HTR-8/SVneo (cell line): ENCODE measurements at regions not wholly inside any gene's neighbourhood (a gene's known extent, or its start where the extent isn't known, plus 50 kb on each side); places are given as distances from the start of the nearest gene placed in this dataset.
A peak's percentile ranks its signal among the peaks of the same experiment; 100 is the strongest.
"Not testable (repeated sequence)": the region's sequence is repeated elsewhere in the genome, so short reads cannot be mapped to it uniquely, and the experiment has no call there.

Source experiments
- DNase-seq: peaks from one replicate; pipeline ENCODE4 v3.0.0; 2011; ENCODE audit warnings: low spot score, mixed read lengths; ENCODE audit not compliant: insufficient read length
- FAIRE-seq: peaks from 2 replicates; lab custom pipeline; 2011; peaks lifted over from hg19 to GRCh38; lab: Jason Lieb, UNC

DNA sequence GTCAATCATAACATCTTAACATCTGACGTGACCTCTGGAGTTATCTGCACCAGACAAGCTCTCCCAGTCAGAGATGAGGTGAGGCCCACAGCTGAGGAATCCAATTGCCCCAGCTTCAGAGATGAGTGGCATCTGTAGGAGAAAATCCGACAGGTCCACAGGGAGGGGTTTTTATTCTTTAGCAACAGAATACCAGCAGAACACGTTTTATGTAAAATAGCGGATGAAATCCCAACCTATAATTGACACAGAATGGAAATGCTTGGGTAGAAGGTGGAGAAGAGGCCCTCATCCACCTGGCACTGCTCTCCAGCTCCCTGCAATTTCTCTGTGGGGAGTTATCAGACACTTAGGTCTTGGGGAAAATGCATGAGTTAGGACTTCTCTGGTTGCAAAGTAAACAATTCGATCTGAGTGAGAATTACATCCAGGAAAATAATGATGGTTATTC, 144.2 kb upstream of the NRP1 start:
- FAIRE-seq, result no peak
- no peak for DNase-seq

DNA sequence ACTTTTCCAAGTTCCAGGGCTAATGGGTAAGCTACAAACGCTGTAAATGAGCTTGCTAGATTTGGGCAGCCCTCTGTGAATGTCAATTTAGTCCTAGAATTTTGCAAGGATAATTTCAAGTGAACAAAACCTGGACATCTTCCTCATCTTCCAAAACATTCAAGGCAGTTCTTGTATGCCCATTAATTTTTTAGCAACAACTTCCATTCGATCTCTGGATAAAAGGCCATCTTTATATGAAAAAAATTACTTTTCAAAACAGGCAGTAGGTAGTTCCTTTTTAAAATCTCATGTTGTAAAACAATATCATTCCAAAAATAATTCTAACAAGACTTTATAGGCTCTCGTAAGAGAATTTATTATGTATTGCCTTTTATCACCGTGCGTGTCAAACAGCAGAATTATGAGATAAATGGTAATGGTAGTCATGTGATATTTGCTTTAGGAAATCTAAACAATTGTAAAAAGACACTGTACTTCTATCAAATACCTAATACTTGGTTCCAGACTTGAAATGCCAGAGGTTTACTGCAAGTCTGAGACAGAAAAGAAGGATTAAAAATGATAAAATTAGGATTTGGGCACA, 143.7 kb upstream of the NRP1 start:
- DNase-seq (no peak), FAIRE-seq (no peak)

DNA sequence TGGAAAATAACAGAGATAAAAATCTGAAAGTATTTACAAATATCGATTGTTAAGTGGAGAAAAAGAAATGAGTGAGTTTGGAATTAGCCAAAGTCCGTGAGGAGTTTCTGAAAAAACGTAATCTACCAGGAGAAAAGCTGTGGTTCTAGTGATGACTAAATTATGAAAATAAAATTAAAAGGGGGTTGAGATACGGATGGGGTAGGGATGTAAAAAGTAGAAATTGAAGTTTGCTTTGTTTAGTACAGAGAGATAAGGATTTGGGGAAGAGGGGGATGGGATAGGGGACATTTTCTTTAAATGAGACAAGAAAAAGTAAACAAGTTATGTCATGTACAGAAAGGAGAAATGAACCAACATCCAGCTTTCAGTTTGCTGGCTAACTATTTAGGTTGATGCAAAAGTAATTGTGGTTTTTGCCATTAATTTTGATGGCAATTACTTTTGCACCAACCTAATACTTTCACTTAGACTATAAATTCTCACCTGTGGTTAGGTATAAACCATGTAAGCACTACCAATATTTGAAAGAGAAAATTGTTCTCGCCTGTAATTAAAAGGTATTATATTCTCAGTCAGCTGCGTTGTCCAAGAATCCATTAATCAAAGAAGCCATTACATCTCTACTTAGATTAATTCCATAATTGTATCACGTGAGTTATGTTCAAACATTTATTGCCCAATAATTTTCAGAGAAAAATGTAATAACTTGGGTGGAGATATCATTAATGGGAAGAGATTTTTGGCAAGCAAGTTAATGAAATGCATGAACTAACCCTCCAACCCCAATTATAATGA, 143.0 kb upstream of the NRP1 start:
- DNase-seq (no peak), FAIRE-seq (no peak)

DNA sequence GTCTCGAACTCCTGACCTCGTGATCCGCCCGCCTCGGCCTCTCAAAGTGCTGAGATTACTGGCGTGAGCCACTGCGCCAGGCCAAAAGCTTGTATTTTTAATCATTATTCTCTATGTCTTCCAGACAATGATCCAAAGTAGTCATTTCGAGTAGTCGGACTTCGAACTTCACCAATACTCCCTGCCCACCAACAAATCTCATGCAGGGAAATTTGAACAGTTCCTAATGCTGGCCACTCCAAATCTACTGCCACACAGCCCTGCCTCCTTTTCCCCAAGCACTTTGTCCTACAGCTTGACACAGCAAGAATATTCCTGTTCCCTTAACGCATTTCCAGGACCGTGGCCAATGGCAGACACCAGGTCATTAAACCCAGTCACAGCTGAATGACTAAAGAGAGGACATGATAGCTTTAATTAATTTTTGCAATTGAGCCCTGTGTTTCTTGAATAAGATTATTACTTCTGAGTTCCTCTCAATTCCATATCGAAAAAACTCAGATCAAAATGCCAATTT, 142.3 kb upstream of the NRP1 start:
- DNase-seq (no peak), FAIRE-seq (no peak)

DNA sequence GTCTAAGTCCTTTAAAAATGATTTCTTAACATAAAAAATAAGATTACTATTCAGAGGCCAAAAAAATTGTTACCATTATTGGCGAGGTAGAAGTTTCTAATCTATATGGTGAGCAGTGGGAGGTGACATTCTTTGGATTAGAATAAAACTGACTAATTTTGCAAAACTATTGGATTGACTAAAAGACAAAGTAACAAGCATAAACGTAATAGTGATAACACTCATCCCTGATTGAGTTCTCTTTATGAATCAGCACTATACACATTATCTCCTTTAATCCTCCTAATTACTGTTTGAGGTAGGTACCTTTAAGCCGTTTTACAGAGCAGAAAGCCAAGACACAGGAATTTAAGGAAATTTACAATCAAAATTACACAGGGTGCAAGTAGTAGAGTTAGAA, 139.2 kb upstream of the NRP1 start:
- FAIRE-seq, result no peak

DNA sequence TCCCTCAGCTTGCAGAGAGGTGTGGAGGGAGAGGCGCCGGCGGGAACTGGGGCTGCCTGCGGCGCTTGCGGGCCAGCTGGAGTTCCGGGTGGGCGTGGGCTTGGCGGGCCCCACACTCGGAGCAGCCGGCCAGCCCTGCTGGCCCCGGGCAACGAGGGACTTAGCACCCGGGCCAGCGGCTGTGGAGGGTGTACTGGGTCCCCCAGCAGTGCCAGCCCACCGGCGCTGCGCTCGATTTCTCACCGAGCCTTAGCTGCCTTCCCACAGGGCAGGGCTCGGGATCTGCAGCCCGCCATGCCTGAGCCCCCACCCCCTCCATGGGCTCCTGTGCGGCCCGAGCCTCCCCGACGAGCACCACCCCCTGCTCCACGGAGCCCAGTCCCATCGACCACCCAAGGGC, 133.5 kb upstream of the NRP1 start:
- DNase-seq, FAIRE-seq: not testable (repeated sequence)

More for the DNA sequence above, 139.2 kb upstream of the NRP1 start:
- no peak for DNase-seq

DNA sequence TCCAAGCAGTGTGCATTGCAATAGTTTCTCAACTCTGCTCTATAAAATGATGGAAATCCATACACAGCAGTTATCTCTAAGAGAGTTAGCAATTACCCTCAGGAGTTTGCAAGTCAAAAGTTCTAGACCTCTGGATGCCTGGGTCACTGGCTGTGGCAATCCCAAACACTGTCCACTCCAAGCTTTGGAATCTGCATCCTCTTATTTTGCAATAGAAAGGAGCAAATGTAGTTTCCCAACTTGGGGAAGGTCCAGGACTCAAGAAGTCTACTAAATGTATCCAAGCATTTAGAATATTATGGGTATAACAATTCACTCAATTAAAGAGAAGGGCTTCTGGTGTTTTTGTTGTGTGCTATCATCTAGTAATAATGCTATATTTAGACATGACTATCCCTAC, 131.3 kb upstream of the NRP1 start:
- FAIRE-seq (no peak), DNase-seq (no peak)

DNA sequence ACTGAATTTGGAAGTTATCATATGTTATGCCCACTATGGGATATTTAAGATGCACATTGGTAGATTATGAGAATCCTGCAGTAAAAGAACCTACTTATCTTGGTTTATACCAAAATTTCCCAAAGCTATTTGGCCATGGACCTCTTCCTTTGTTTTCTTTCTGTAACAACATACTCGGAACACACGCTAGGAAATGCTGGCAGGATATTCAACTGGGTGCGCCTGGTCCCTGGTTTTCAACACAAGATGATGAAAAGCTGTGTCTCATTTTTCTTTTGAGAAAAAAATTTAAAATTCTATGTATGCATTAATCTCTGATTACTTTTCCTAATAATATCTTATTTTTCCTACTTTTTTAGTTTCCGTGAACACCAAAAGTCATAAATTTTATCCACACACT, 128.5 kb upstream of the NRP1 start:
- FAIRE-seq (no peak), DNase-seq (no peak)

DNA sequence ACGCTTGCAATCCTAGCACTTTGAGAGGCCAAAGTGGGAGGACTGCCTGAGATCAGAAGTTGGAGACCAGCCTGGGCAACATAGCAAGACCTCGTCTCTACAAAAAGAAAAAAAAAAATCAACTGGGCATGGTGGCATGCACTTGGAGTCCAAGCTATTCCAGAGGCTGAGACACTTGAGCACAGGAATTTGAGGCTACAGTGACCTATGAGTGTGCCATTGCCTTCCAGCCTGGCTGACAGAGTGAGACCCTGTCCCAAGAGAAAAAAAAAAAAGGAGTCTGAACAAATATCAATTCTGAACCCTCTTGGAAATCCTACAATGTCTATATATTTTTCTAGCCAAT, 126.8 kb upstream of the NRP1 start:
- no peak for FAIRE-seq
- no peak for DNase-seq

DNA sequence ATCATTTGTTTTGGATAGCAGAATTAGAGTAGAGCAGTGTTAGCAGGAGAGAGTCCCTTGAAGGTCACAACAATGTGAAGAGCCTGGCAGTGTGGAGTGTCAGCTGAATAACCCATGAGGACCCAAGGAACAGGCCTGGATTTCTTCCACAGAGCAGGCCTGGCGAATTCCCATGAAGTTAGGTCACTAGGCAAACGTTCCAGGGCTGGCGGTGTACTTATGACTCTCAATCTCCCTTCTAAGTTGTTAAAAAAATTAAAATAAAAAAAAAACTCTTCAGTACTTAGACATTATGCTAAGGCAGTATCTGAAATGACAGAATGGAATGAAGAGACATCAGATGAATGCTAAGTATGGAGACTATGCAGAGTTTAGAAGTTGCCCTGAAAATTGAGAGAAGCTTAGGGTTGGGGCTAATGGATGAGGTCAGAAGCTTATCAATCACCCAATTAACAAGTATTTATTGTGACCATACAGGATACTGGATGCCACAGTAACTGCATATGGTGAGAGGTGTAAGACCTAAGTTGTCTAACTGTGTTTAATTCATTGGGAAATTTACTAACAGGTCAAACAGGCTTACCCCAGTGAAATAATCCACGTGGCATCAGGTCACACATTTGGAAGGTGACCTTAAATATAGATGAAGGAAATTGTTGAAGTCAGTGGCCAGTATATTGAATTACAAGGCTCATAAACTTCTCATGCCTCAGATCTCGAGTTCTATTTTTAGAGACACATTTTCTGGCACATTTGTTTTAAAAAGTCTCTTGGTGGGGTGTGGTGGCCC, 126.2 kb upstream of the NRP1 start:
- FAIRE-seq (no peak), DNase-seq (no peak)

DNA sequence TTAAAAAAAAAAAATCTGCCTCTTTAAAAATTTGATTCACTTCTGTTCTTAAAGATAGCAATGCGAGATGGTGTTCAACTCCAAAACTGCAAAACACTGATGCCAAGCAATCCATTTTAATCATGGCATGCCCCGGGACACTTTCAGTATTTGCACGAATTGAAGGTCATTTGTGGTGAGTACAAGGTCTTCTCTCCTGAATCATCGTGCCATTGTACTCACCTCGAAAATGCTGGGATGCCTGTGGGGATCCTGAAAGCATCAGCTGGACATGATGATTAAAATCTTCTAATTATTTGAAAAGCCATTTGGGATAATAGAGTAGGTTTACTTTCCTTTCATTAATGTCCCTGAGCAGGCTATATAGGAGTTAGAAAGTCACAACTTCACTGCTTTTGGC, 125.1 kb upstream of the NRP1 start:
- no peak for FAIRE-seq
- no peak for DNase-seq

DNA sequence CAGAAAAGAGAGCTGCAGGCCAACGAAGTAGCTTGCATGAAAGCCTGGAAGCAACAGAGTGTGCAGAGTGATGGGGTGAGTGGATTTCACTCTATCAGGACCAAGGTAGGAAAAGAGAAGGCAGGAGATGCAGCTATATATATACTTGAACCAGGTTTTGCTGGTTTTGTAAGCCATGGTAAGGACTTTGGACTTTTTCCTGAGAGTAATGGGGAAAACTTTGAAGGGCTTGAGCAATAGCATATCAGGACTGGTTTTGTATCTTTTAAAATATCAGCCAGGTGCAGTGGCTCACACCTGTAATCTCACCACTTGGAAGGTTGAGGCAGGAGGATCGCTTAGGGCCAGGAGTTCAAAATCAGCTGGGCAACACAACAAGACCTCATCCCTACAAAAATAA, 120.6 kb upstream of the NRP1 start:
- FAIRE-seq, result no peak
- no peak for DNase-seq

DNA sequence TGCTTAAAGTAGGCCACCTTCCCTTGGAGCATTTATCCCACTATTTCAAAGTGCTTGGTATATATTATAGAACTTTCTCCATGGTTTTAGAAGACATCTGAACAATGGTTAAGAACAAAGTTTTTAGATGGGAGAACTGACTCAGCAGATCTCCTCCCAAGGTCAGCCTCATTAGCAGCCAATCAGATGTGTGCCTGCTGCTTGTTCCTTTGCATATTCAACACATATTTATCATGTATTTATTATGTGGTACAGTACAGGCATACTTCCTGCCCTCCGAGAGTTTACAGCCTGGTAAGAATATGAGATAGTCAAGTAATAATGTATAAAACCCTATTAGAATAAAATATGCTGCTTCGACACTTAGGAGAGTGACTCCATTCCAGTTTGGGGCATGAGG, 120.1 kb upstream of the NRP1 start:
- FAIRE-seq (no peak), DNase-seq (no peak)

DNA sequence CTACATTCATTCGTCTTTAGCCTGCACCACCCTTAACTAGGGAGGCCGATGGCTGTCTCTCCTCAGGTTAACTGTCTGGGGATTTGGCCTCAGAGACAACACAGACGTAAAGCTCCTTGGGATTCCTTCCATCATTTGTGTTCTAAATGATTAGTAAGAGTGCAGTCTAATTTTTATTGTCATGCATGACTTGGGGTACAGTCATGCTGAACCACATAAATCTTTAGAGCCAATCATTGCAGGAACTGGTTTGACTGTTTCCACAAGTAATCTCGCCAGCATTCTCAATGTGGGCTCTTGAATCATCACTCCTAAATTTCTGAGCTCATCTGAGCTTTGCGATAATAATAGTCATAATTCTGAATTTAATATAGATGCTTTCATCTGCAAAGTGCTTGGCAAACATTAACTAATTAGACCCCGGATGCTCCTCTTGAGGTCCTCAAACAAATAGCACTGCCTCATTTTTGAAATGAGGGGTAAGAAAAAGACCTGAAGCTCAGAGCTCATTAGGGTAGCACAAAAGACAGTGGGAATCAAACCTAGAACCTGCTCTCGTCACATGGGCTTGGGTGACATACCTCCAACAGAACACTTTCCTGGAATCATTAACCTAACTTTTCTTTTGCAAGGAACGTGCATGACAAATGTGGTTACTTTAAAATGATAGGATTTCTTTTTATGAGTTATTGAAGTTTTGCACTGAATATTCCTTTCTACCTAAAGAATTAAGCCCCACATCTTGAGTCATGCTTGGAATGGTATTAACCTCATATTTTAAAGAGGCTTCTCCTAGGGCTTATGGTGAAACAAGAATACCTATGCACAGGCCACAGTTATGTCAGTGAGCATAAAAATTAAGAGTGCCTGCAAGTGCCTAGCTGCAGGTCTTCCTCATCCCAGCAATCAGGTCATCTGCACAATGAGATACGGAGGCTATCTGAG, 118.9 kb upstream of the NRP1 start:
- DNase-seq (no peak), FAIRE-seq (no peak)

DNA sequence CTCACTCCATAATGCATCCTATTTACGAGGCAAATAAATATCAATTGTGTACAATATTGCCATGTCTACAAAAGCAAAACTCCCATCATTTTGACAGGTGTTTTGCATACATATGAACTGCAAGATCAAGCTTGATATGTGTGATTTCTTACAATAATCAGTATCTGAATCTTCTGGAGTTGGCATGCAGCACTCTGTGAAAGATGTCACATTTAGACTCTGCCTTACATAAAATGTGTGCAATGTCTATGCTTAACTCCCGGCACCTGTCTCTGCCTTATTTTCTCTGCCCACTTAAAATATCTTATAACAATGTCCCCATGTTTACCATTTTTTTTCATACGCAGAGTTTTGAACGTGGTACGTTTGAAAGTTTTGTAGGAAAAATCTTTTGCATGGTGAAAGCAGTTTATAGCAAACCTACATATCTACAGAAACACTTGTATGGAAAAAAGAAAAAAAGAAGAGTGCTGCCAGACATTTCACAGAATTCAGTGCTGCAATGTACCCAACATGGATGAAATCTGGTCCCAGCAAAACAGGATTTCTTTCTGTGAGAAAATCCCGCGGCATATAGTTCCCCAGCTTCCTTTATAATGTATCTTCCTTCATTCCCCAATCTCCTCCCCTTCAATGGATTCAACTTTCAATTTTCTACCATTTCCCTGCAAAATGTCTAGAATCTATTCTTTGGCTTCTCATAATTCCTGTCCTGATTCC, 114.1 kb upstream of the NRP1 start:
- FAIRE-seq, result peak; percentile 4
- no peak for DNase-seq

DNA sequence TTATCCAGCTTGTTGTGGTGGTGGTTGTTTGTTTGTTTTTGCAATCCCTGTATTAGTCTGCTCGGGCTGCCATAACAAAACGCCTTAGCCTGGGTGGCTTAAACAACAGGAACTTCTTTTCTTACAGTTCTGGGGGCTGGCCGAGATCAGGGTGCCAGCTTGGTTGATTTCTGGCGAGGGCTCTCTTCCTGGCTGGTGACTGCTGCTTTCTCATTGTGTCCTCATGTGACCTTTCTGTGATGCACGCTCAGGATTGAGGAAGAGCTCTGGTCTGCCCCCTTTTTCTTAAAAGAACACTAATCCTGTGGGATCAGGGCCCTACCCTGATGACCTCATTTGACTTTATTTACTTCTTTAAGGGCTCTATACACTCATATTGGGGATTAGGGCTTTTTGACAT, 107.1 kb upstream of the NRP1 start:
- DNase-seq, result no peak
- no peak for FAIRE-seq

DNA sequence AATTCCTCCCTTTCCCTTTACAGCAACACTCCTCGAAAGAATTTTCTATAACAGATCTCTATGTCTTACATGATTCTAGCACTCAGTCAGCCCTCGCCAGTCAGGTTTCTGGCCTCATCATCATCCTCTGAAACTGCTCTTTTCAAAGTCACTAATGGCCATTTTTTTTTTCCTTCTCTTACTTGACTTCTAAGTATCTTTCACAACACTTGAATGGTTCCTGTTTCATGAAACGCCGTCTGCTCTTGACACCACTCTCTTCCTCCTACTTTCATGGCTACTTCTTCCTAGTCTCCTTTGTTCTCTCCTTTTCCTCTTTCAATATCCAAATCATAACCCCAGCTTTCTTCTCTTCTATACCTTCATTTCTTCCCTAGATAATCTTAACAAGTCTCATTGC, 100.5 kb upstream of the NRP1 start:
- DNase-seq (no peak), FAIRE-seq (no peak)

DNA sequence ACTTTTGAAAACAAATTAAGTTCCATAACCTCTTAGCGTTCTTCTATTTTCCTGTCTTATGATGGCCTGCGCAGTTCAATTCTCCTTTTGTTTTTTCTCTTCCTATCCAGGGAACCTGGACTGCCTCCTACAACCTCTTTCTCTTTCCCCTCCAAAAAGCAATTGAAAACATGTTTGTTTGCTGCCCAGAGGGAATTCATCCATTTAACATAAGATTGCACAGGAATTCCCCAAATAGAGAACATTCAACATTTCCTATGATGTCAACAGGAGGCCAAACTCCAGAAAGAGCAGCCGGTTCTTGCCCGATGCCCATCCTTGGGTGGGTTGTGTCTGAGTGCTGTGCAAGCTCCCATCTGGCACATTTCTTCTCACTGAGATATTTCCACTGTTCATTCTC, 94.2 kb upstream of the NRP1 start:
- no peak for DNase-seq
- FAIRE-seq, result no peak

DNA sequence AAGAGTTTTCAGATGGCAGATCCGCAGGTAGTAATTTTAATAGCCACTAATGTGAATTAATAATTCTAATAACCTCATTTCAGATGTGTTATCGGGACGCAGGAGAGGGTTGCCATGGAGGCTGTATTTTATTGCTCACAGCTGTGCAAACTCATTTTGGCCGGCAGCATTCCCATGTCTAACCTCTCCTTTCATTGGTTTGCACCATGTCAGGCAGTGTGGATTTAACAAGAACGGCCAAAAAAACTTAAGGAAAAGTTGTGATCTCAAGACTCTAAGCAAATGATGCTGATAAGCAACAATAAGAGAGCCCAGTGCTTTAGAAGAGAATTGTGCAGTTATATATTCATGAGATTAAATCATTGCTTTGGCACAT, 88.7 kb upstream of the NRP1 start:
- no peak for FAIRE-seq
- DNase-seq, result no peak
